ENCODE measurements at regions not wholly inside any gene's neighbourhood (a gene's known extent, or its start where the extent isn't known, plus 50 kb on each side); places are given as distances from the start of the nearest gene placed in this dataset.

DNA sequence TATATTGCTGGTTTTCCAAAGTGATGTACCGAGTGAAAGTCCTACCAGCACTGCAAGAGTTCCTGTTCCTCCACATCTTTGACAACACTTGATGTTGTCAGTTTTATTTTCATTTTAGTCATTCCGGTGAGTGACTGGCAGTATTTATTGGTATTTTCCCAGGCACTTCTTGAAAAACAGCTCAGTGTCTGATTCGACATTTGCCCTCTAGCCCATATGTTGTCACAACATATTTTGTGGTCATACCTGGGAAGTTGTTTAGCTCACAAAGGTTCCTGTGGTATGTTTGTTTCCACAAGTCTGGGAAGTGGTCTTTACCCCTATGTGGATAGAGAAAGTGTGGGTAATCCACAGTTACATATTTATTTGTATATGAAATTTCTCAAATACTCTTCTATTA is 463.6 kb downstream of the HAPSTR1 start:
- no peak for DNase-seq (ENCODE audit: low read depth, low spot score)
- no peaks in the 10 kb centered on the region for H3K9me3 ChIP-seq (ENCODE audit: control insufficient read depth, insufficient read depth, low read depth, low read length)
- TF ChIP-seq TCF7L2 (IDR thresholded peaks at IDR 0.05; ENCODE audit: low read depth, low read length) = no peak
- no peak for TF ChIP-seq POLR2AphosphoS5 (IDR thresholded peaks at IDR 0.05; ENCODE audit: low read depth, low read length)
- TF ChIP-seq, protein P1, sequence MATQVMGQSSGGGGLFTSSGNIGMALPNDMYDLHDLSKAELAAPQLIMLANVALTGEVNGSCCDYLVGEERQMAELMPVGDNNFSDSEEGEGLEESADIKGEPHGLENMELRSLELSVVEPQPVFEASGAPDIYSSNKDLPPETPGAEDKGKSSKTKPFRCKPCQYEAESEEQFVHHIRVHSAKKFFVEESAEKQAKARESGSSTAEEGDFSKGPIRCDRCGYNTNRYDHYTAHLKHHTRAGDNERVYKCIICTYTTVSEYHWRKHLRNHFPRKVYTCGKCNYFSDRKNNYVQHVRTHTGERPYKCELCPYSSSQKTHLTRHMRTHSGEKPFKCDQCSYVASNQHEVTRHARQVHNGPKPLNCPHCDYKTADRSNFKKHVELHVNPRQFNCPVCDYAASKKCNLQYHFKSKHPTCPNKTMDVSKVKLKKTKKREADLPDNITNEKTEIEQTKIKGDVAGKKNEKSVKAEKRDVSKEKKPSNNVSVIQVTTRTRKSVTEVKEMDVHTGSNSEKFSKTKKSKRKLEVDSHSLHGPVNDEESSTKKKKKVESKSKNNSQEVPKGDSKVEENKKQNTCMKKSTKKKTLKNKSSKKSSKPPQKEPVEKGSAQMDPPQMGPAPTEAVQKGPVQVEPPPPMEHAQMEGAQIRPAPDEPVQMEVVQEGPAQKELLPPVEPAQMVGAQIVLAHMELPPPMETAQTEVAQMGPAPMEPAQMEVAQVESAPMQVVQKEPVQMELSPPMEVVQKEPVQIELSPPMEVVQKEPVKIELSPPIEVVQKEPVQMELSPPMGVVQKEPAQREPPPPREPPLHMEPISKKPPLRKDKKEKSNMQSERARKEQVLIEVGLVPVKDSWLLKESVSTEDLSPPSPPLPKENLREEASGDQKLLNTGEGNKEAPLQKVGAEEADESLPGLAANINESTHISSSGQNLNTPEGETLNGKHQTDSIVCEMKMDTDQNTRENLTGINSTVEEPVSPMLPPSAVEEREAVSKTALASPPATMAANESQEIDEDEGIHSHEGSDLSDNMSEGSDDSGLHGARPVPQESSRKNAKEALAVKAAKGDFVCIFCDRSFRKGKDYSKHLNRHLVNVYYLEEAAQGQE (IDR thresholded peaks at IDR 0.05; ENCODE audit: insufficient read depth in 1 of 2, low read depth in 2 of 2, low read length in 1 of 2) = no peak
- TF ChIP-seq SIN3A (IDR thresholded peaks at IDR 0.05; ENCODE audit: borderline replicate concordance, insufficient read depth, low read depth, low read length) = no peak
- TF ChIP-seq, protein P2, sequence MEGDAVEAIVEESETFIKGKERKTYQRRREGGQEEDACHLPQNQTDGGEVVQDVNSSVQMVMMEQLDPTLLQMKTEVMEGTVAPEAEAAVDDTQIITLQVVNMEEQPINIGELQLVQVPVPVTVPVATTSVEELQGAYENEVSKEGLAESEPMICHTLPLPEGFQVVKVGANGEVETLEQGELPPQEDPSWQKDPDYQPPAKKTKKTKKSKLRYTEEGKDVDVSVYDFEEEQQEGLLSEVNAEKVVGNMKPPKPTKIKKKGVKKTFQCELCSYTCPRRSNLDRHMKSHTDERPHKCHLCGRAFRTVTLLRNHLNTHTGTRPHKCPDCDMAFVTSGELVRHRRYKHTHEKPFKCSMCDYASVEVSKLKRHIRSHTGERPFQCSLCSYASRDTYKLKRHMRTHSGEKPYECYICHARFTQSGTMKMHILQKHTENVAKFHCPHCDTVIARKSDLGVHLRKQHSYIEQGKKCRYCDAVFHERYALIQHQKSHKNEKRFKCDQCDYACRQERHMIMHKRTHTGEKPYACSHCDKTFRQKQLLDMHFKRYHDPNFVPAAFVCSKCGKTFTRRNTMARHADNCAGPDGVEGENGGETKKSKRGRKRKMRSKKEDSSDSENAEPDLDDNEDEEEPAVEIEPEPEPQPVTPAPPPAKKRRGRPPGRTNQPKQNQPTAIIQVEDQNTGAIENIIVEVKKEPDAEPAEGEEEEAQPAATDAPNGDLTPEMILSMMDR (IDR thresholded peaks at IDR 0.05) = no peak
- no TSS peak for BruUV-seq (replicated peaks)
- CTCF ChIA-PET = no interaction called here
- intact Hi-C loops (cut with micrococcal nuclease; ENCODE audit: unreplicated experiment) = no loop called here
- no peaks in the 10 kb centered on the region for H3K4me1 ChIP-seq (ENCODE audit: control insufficient read depth, insufficient read depth, low read length)
- no peak overlapping the region for H3K4me3 ChIP-seq (ENCODE audit: low read depth in 2 of 2, low read length in 2 of 2)
- no peaks in the 10 kb centered on the region; the same call in 1 of the 2 replicates for H3K27me3 ChIP-seq (ENCODE audit: control insufficient read depth, insufficient read depth, low read length)
- POLR2A ChIA-PET = no interaction called here
- in situ Hi-C loops (cut with HindIII; ENCODE audit: low pct_unique_long_range_greater_than_20kb, low sequenced_read_pairs) = no loop called here
- H3K36me3 ChIP-seq (ENCODE audit: control insufficient read depth, insufficient read depth, low read length) = no peaks in the 10 kb centered on the region
- ATAC-seq = no peak
- no peak overlapping the region for H3K27ac ChIP-seq (ENCODE audit: low read length)

DNA sequence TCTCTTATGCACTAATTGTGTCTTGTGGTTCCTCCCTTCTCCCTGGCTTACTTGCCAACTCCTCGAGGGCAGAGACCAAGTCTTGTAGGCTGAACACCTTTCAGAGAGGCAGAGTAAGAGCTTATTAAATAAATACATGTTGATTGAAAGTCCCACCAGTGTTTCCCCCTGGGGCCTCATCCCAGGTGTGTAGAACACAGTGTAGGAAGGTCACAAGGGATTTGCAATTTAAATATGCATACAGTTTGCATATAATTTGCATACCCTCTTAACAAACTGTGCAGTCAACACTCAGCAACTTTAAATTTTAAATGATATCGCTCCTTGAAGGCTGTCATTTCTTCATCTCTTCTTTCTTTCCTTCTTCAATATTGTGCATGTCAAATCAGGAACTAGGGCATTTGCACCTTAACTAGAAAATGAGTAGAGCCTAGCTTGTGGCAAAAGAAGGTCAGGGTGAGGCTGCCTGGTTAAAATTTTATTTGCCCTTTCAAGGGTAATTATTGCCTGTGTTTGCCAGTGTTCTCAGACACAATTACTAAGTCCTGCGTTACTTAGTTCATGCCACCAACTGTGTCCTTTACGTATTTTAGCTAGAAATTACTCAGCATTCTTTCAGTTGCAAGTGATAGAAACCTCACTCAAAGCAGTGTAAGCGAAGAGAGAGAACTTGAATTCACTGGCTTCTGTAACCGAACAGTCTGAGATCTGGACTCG is 465.7 kb downstream of the HAPSTR1 start:
- Histone ChIP-seq H3K36me3 (ENCODE audit: control insufficient read depth, insufficient read depth, low read length) (no peaks in the 10 kb centered on the region), H3K27me3 (ENCODE audit: control insufficient read depth, insufficient read depth, low read length) (peaks cover 4% of the 10 kb centered on the region), H3K4me3 (ENCODE audit: low read depth in 2 of 2, low read length in 2 of 2) (no peak overlapping the region), H3K9me3 (ENCODE audit: control insufficient read depth, insufficient read depth, low read depth, low read length) (no peaks in the 10 kb centered on the region), H3K27ac (ENCODE audit: low read length) (no peak overlapping the region), H3K4me1 (ENCODE audit: control insufficient read depth, insufficient read depth, low read length) (no peaks in the 10 kb centered on the region)
- POLR2A ChIA-PET = no interaction called here
- no peak for DNase-seq (ENCODE audit: low read depth, low spot score)
- TF ChIP-seq, protein P1 (IDR thresholded peaks at IDR 0.05; ENCODE audit: insufficient read depth in 1 of 2, low read depth in 2 of 2, low read length in 1 of 2) = no peak
- TF ChIP-seq TCF7L2 (IDR thresholded peaks at IDR 0.05; ENCODE audit: low read depth, low read length) (no peak), SIN3A (IDR thresholded peaks at IDR 0.05; ENCODE audit: borderline replicate concordance, insufficient read depth, low read depth, low read length) (no peak), POLR2AphosphoS5 (IDR thresholded peaks at IDR 0.05; ENCODE audit: low read depth, low read length) (no peak)
- TF ChIP-seq, protein P2 (IDR thresholded peaks at IDR 0.05) = no peak
- BruUV-seq (replicated peaks) = no TSS peak
- no peak for ATAC-seq
- in situ Hi-C loops (cut with HindIII; ENCODE audit: low pct_unique_long_range_greater_than_20kb, low sequenced_read_pairs) (no loop called here), intact Hi-C loops (cut with micrococcal nuclease; ENCODE audit: unreplicated experiment) (no loop called here)
- CTCF ChIA-PET = interaction anchor here (0.6 kb wide), 1 partner anchor 19 kb away, joined by 3 read pairs; no protein-coding TSS in a partner anchor
